GM23248 (cell line): ENCODE measurements at regions not wholly inside any gene's neighbourhood (a gene's known extent, or its start where the extent isn't known, plus 50 kb on each side); places are given as distances from the start of the nearest gene placed in this dataset.
A peak's percentile ranks its signal among the peaks of the same experiment; 100 is the strongest.

ENCODE experiments used
- DNase-seq: peaks from one replicate; pipeline ENCODE4 v3.0.0-alpha.2; 2015
- H2AFZ ChIP-seq: fragments of 200-600 bp; sonication (generic); 2 replicates; pipeline ENCODE4 v1.6.1; 2016; ENCODE audit warnings: antibody characterized with exemption
- H3F3A ChIP-seq: fragments of 200-600 bp; sonication (generic); 2 replicates; pipeline ENCODE4 v1.6.1; 2016; ENCODE audit warnings: mild to moderate bottlenecking, antibody characterized with exemption, mixed run types; ENCODE audit not compliant: insufficient read depth
- H3K27ac ChIP-seq: fragments of 200-600 bp; sonication (generic); 2 replicates; pipeline ENCODE4 v1.5.1; 2016; ENCODE audit warnings: mild to moderate bottlenecking
- H3K27me3 ChIP-seq: fragments of 200-600 bp; sonication (generic); replicated peaks from 2 replicates; pipeline ENCODE4 v1.6.1; 2016; ENCODE audit warnings: mild to moderate bottlenecking; ENCODE audit not compliant: insufficient read depth
- H3K36me3 ChIP-seq: fragments of 200-600 bp; sonication (generic); 2 replicates; pipeline ENCODE4 v1.6.1; 2016; ENCODE audit warnings: low read depth, mild to moderate bottlenecking
- H3K4me1 ChIP-seq: fragments of 200-600 bp; sonication (generic); 2 replicates; pipeline ENCODE4 v1.6.1; 2016; ENCODE audit warnings: mild to moderate bottlenecking; ENCODE audit not compliant: insufficient read depth
- H3K4me2 ChIP-seq: fragments of 200-600 bp; sonication (generic); one replicate; pipeline ENCODE4 v1.6.1; 2016; ENCODE audit warnings: mild to moderate bottlenecking; ENCODE audit not compliant: unreplicated experiment
- H3K4me3 ChIP-seq: fragments of 200-600 bp; sonication (generic); 2 replicates; pipeline ENCODE4 v1.5.1; 2016; ENCODE audit warnings: mild to moderate bottlenecking
- H3K79me2 ChIP-seq: fragments of 200-600 bp; sonication (generic); 2 replicates; pipeline ENCODE4 v1.6.1; 2016; ENCODE audit warnings: mild to moderate bottlenecking; ENCODE audit not compliant: insufficient read depth
- H3K9ac ChIP-seq: fragments of 200-600 bp; sonication (generic); 2 replicates; pipeline ENCODE4 v1.6.1; 2016; ENCODE audit warnings: mild to moderate bottlenecking
- H3K9me2 ChIP-seq: fragments of 200-600 bp; sonication (generic); 2 replicates; pipeline ENCODE4 v1.6.1; 2016; ENCODE audit warnings: mixed run types, mild to moderate bottlenecking, moderate library complexity; ENCODE audit not compliant: insufficient read depth
- H3K9me3 ChIP-seq: fragments of 200-600 bp; sonication (generic); one replicate; pipeline ENCODE4 v1.6.1; 2017; ENCODE audit warnings: low read depth
- H4K20me1 ChIP-seq: fragments of 200-600 bp; sonication (generic); 2 replicates; pipeline ENCODE4 v1.6.0; 2016; ENCODE audit not compliant: insufficient read depth
- EZH2 ChIP-seq: fragments of 200-600 bp; sonication (generic); IDR thresholded peaks from 2 replicates; pipeline ENCODE4 v1.6.1; 2018; ENCODE audit warnings: antibody characterized with exemption, mild to moderate bottlenecking; ENCODE audit not compliant: insufficient read depth, poor library complexity, severe bottlenecking
- EZH2phosphoT487 ChIP-seq: fragments of 200-600 bp; sonication (generic); IDR thresholded peaks from 2 replicates; pipeline ENCODE4 v1.6.1; 2018; ENCODE audit warnings: antibody characterized with exemption, moderate library complexity, mild to moderate bottlenecking, low read depth; ENCODE audit not compliant: insufficient read depth
- WGBS, 2 experiments: methylation state at CpG; one replicate each; pipeline ENCODE4 v1.1.6; 2015 to 2017; ENCODE audit warnings: low lambda C conversion rate in 2 of 2, low coverage in 1 of 2; ENCODE audit errors: missing lambda C conversion rate in 2 of 2; 5-methylcytosine and 5-hydroxymethylcytosine counted together
- in situ Hi-C: fragments of 300-500 bp; cut with MboI; formaldehyde crosslinking; loops from 2 replicates; pipeline ENCODE4 v1.15.0; 2020

- H3K79me2 ChIP-seq: no peaks in the 10 kb centered on the region
- peaks cover 17% of the 10 kb centered on the region for H3K4me1 ChIP-seq
- H3K9ac ChIP-seq: no peak overlapping the region
- WGBS, 2 experiments: 29% methylated on average over 1 of the region's 1 CpG
- DNase-seq: peak; percentile 61
- no peak for TF ChIP-seq EZH2
- H4K20me1 ChIP-seq: no peaks in the 10 kb centered on the region
- H3K4me2 ChIP-seq: peak overlapping the region; percentile 37
- H3K9me3 ChIP-seq: no peaks in the 10 kb centered on the region
- H3K27ac ChIP-seq: no peak overlapping the region
- H2AFZ ChIP-seq: no peak overlapping the region
- in situ Hi-C loops: no loop called here
- 0 out of 2 replicates have a peak, but pooled peaks cover 4% of the 10 kb centered on the region for H3K9me2 ChIP-seq
- no peaks in the 10 kb centered on the region for H3K36me3 ChIP-seq
- H3K4me3 ChIP-seq: no peak overlapping the region; the same call in 1 of the 2 replicates
- peaks cover 12% of the 10 kb centered on the region; the same call in 1 of the 2 replicates for H3F3A ChIP-seq
- no peaks in the 10 kb centered on the region for H3K27me3 ChIP-seq
Observed at GRCh38 chr16:64621616-64622015, 500.2 kb downstream of the CDH11 start.

- H3K9me3 ChIP-seq: no peaks in the 10 kb centered on the region
- H3K9ac ChIP-seq: no peak overlapping the region
- no peaks in the 10 kb centered on the region for H3K36me3 ChIP-seq
- peaks cover 12% of the 10 kb centered on the region; the same call in 1 of the 2 replicates for H3F3A ChIP-seq
- in situ Hi-C loops: no loop called here
- H2AFZ ChIP-seq: no peak overlapping the region
- no peaks in the 10 kb centered on the region for H3K79me2 ChIP-seq
- no peaks in the 10 kb centered on the region for H4K20me1 ChIP-seq
- H3K4me3 ChIP-seq: no peak overlapping the region
- no peak overlapping the region for H3K4me2 ChIP-seq
- peaks cover 17% of the 10 kb centered on the region for H3K4me1 ChIP-seq
- WGBS, 2 experiments: 68 to 75% methylated on average over 1 of the region's 1 CpG
- no peak for DNase-seq
- H3K27me3 ChIP-seq: 0 out of 2 replicates have a peak, but pooled peaks cover 6% of the 10 kb centered on the region
- H3K27ac ChIP-seq: no peak overlapping the region
- TF ChIP-seq EZH2phosphoT487 (no peak), EZH2 (no peak)
- H3K9me2 ChIP-seq: no peaks in the 10 kb centered on the region
Observed at GRCh38 chr16:64617836-64618476, 503.9 kb downstream of the CDH11 start.

- Histone ChIP-seq H3K27ac (no peak overlapping the region), H3K4me2 (no peak overlapping the region), H4K20me1 (no peaks in the 10 kb centered on the region), H3K9me2 (no peaks in the 10 kb centered on the region), H3K79me2 (no peaks in the 10 kb centered on the region), H3K27me3 (0 out of 2 replicates have a peak, but pooled peaks cover 14% of the 10 kb centered on the region), H3K9ac (no peak overlapping the region), H3F3A (no peaks in the 10 kb centered on the region), H2AFZ (no peak overlapping the region), H3K9me3 (peaks cover 5% of the 10 kb centered on the region), H3K4me3 (no peak overlapping the region), H3K4me1 (no peaks in the 10 kb centered on the region), H3K36me3 (no peaks in the 10 kb centered on the region)
- peak; percentile 17 for DNase-seq
- 41 to 51% methylated on average over 6 of the region's 6 CpGs for WGBS, 2 experiments
- in situ Hi-C loops: no loop called here
- TF ChIP-seq EZH2phosphoT487: no peak
- no peak for TF ChIP-seq EZH2
Observed at GRCh38 chr16:64615630-64616280, 506.1 kb downstream of the CDH11 start.

GRCh38 chr16:64596196-64596595 lies 525.7 kb downstream of the CDH11 start:
- in situ Hi-C loops: no loop called here
- no peaks in the 10 kb centered on the region for H3K36me3 ChIP-seq
- no peak overlapping the region for H3K27ac ChIP-seq
- TF ChIP-seq EZH2: no peak
- no peak for TF ChIP-seq EZH2phosphoT487
- H3K4me2 ChIP-seq: no peak overlapping the region
- no peaks in the 10 kb centered on the region for H3K79me2 ChIP-seq
- H3K27me3 ChIP-seq: no peaks in the 10 kb centered on the region
- H3F3A ChIP-seq: peaks cover 3% of the 10 kb centered on the region
- no peaks in the 10 kb centered on the region for H3K9me3 ChIP-seq
- no peak overlapping the region for H3K4me3 ChIP-seq
- H3K4me1 ChIP-seq: no peaks in the 10 kb centered on the region
- no peaks in the 10 kb centered on the region for H4K20me1 ChIP-seq
- H3K9ac ChIP-seq: no peak overlapping the region
- no peak for DNase-seq
- H3K9me2 ChIP-seq: no peaks in the 10 kb centered on the region
- no peak overlapping the region for H2AFZ ChIP-seq
